ENCODE measurements at regions not wholly inside any gene's neighbourhood (a gene's known extent, or its start where the extent isn't known, plus 50 kb on each side); places are given as distances from the start of the nearest gene placed in this dataset.

DNA sequence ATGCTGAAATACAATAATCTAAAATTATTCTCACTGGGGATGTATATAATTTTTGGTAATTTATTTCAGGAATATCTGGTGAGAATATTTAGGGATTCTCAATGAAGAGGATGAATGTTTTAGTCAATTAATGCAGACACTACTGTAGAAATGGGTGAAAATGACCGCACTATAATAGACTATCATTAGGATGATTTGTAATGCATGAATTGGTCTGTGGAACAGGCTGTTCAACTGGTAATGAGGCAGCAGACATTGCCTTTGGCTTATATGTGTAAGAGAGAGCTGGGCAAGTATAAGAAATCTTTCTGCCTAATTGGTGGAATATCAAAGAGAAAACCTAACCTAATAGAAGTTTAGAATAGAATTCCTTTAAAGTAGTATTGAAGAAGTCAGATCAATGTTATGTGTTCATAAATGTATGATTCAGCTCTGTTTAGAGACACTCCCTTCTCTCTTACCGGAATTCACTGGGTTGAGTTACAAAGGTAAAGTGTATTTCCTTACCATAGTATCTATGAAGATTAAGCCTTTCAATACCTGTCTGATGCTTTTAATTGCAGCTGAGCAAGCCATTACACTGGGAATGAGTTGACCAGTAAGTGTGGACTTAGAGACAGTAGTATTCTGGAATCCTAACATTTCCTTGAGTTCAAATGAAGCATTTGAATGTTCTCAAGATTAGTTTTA is 274.5 kb downstream of the S1PR1 start:
- TF ChIP-seq POLR2A (IDR thresholded peaks at IDR 0.05) (no peak), CTCF (IDR thresholded peaks at IDR 0.05 in 8 of 11, conservative IDR thresholded peaks at IDR 0.05 in 3 of 11) (no peak), POLR2AphosphoS5 (IDR thresholded peaks at IDR 0.05) (no peak)
